HG03558 (cell line): ENCODE measurements at regions not wholly inside any gene's neighbourhood (a gene's known extent, or its start where the extent isn't known, plus 50 kb on each side); places are given as distances from the start of the nearest gene placed in this dataset.
"Not testable (repeated sequence)": the region's sequence is repeated elsewhere in the genome, so short reads cannot be mapped to it uniquely, and the experiment has no call there.

Experiments used
- ATAC-seq: cut with Tn5 transposase; IDR thresholded peaks from one replicate; pipeline ENCODE4 v1.9.1; 2021; ENCODE audit warnings: moderate number of reproducible peaks; ENCODE audit not compliant: unreplicated experiment; ENCODE audit errors: extremely low read depth

DNA sequence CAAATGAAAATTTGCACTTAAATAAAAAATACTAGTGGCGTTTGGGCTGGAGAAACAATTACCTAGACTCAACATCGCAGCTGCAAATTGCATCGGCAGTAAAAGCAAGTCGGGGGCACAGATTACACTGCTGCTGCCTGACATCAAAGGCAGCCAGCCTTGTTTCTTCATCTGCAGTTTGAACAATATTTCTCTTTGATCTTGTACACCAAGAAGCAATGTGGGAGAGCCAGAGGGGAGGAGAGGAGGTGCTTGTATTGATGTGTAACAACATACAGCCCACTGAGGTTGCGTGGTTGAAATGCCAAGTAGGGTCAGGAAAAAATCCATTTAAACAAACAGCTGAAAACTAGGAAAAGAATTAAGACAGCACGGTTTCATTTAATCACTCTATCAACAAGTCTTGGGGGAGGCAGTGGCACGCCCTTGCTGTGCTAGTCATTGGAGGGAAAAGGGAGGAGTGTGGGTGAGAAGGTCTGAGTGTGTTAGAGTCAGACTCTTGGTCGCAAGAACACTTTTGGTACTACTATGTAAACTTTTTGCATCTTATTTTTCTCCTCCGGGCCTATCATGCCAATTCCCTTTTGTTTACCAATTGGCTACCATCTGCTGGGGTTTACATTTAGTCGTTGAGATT, 456.5 kb downstream of the OMA1 start:
- ATAC-seq: no peak

DNA sequence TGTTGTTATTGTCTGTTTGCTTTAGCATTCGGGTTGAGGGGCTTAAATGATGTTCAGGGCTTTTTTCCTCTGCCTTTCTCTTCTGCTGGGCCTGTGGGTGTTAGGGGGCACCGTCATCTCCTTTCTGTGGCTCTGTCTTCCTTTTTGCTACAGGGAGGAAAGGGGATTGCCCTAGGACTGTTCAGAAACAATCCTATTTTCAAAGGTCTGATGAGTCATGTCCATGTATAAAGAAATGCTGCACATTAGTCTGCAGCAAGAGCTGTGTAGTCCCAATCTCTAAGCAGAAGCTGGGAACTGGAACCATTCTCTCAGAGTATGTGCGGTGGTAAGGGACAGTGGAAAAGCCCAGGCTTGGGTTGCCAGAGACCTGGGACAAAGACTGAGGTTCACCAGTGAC, 462.3 kb downstream of the OMA1 start:
- ATAC-seq: no peak

DNA sequence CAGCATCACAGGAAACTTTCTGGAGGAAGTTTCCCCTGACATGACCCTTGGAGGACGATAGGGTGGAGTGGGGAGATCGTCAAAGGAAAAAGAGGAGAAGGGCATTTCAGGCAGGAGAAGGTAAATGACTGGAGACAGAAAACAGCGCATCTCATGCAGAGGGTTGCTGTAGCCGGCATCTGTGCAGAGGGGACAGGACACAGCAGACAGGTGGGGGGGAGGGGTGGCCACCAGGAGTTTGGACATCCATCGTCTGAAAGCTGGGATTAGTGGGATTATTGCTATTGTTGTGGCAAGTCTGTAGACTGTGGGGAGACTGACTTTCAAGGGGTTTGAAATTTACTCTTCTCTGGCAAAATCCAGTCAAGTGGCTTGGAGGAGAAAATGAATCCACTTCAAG, 463.9 kb downstream of the OMA1 start:
- no peak for ATAC-seq

DNA sequence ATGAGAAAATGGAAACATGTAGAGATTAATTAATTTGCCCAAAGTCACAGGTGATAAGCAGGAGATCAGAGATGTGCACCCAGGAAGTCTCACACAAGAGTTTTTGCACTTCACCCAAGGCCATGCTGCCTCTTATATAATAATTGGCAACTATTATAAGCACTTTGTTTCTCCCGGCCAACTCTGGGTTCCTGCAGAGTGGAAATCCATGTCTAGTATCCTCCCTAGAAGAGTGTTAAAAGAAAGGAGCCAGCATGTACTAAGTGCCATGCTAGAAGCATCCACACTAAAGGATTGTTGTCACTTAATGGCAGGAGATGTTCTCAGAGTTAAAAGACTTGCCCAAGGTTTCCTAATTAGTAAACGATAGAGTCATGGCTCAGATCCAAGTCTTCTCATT, 470.3 kb downstream of the OMA1 start:
- no peak for ATAC-seq

DNA sequence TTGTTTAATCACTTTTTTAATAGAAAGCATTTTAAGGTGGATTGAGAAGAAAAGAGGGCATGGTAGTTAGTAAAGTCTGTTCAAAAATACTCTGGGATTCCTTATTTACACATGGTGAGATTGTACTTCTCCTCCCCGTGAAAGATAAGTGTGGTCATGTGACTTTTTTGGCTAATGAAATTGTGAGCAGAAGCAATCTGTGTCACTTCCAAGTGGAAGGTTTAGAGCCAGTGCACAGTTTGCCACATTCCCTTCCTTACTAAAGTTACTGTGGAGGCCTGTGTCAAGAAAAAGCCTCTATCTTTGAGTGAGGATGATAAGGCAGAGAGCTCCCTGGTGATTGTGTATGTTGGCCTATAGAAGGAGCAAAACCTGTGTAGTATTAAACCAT, 471.3 kb downstream of the OMA1 start:
- ATAC-seq: no peak

DNA sequence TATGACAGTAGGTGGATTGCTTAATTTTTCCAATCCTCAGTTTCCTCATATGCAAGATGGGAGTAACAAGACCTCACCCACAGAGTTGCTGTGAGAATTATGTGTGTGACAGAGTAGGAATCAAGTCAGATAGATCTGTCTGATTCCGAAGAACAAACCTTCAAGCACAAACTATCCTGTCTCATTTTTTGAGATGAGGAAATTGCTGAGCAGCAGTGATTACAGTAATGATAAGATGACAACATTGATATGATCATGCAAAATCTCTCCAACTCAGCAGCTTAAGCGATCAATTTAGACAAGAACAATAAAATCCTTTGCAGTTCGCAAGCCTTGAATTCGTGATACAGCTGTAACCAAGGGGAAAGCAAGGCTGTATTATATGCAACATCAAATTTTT, 474.1 kb downstream of the OMA1 start:
- no peak for ATAC-seq

DNA sequence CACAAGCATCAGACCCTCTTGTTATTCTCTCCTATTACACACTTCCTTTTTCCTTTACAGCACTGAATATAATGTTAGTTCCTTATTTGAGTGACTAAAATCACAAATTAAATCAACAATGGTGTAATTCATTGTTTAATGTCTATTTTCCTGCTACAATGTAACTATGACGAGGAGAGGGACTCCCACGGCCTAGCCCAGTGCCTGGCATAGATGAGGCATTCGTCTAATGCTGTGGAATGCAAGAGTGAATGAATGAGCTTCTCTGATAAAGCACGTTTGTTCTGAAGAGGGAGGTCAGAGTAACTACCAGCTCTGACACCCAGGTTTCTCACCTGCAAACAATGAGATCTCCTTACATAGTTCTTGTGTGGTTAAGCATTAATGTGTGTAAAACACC, 479.4 kb downstream of the OMA1 start:
- no peak for ATAC-seq

DNA sequence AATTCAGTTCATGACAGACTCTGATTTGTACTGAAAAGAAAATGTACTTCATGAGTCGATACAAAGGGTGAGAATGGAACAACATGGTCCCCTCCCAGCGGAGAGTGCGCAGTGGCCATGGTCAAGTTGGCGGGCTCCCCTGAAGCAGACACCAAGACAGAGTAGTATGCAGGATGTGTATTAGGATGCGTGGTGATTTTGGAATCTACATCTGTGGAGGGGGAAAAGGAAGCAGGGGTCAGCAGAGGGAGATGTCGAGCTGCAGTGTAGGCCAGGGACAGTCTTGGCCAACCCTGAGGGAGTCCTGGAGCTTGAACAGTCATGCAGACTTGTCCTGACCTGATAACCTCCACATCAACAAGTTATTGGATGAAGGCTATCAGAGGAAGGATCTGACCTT, 481.0 kb downstream of the OMA1 start:
- no peak for ATAC-seq

DNA sequence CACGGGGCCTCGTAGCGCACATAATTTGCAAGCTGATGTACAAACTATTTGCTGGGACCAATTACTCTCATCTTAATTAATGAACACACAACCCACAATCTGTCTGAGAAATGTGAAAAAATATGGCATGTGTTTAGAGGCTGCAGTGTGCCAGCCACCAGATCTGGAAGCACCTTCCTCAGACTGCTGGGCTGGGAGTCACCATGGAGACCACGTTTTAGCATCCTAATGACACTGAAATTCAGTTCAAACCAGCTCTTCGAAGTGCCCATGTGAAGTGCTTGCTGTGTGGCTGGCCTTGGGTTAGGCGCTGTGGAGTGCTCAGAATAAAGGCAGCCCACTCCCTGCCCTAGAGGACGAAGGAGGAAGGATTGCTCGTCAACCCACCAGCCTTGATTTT, 482.4 kb downstream of the OMA1 start:
- no peak for ATAC-seq

DNA sequence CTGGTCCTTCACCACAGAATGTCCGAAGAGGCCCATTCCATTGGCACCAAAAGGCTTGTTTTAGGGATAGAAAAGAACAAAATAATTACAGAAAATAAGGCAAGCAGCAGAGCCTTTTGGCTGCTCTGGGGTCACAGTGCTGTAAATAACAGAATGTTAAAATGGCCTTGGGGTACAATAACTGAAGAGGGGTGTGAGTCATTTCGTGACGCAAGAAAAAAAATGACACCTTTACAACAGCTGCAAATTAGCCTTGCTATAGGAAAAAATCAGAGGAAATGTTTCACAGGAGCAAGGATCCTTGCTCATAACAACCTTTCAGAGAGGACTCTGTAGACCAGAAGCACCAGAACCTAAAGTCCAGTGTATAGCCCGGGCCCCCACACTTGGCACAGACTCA, 483.4 kb downstream of the OMA1 start:
- ATAC-seq: no peak

DNA sequence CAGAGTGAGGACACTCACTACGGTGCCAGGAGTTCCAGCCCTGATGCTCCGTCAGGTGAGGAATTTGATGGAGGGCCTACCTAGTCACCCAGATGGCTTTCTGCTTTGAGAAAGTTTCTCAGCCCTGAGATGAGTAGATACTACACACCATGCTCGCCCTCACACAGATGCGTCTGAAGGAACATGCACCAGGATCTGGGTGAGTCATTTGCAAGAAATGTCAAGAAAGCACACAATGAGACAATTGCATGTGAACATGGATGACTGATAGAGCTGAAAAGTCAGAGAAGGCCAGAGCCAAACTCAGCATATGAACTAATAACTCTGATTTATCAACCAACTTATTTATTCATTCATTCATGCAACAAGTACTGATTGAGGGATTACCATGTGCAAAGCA, 483.9 kb downstream of the OMA1 start:
- no peak for ATAC-seq

DNA sequence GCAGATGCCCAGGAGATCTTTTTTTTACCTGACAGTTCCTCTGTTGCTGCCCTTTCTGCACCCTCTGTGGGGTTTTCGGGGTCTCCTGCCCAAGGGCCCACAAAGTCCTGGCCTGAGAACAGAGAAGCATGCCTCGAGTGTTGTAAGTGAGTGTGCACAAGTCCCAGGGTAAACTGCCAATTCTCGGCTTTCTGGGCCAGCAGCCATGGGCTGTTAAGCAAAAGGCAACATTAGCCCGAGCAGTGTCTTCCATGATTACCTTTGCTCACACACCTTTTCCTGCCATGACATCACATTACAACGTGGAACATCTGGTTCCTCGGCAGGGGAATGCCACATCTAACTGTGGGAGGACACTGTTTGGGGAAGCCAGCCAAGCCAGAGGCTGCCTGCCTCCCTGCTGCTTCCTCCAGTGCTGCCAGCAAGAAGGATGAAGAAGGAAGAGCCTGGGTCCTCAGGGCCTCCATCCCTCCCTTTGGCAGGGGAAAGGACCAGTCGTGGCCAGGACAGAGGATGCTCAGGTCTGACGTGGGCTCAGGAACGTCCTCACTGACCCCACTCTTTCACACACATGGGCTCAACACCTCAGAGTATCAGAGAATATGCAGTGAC, 485.9 kb downstream of the OMA1 start:
- ATAC-seq: no peak

DNA sequence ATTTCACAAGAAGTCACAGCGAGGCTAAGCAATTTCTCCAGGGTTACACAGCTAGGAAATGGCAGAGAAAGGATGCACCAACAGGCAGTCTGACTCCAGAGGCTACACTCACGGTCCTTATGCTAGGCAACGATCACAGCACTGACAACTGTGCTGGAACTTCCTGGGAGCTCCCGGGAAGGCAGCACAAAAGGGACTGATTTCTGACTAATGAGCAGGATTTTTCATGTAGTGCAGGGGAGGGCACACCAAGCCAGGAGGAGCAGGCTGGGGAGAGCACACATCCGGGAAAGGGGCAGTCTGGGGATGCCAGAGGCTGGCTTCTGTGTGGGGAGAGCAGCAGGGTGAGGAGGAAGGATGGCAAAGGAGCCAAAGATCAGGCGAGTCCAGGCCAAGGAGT, 486.7 kb downstream of the OMA1 start:
- no peak for ATAC-seq

DNA sequence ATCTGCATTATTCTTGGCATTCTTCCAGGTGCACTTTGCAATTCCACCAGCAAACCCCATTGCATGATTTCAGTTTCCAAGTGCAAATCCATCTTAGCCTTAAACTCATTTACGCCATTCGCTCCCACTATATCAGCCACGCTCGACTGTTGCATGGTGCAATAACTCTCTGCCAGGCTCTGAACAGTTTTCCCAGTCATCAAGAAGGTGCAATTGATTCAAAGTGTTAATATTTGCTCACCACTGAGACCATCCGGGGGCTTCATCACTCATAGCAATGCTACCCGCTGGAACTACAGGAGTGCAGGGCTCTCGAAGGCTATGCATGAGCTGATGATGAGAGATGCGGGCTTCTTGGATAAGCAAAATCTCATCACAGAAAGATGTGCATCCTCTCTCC, 488.2 kb downstream of the OMA1 start:
- no peak for ATAC-seq

DNA sequence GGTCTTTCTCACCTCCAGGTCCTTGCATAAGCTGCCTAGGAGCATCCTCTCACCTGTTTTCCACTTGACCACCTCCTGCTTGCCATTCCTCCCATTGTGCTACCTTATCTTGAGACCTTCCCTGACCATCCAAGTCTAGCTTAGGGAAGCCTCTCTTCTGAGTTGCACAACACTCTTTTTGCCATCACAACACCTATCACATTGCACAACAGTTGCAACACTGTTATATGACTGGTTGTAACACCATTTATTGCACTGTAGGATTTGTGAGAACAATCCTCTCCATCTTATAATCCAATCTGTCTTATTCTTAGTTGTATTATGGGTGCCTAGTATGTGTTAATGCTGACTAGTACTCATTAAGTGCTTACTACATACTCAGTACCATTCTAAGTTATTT, 488.7 kb downstream of the OMA1 start:
- ATAC-seq: no peak

DNA sequence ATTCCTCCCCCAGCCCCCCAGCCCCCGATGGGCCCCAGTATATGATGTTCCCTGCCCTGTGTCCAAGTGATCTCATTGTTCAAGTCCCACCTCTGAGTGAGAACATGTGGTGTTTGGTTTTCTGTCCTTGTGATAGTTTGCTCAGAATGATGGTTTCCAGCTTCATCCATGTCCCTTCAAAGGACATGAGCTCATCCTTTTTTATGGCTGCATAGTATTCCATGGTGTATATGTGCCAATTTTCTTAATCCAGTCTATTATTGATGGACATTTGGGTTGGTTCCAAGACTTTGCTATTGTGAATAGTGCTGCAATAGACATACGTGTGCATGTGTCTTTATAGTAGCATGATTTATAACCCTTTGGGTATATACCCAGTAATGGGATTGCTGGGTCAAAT, 495.3 kb downstream of the OMA1 start:
- ATAC-seq: not testable (repeated sequence)

DNA sequence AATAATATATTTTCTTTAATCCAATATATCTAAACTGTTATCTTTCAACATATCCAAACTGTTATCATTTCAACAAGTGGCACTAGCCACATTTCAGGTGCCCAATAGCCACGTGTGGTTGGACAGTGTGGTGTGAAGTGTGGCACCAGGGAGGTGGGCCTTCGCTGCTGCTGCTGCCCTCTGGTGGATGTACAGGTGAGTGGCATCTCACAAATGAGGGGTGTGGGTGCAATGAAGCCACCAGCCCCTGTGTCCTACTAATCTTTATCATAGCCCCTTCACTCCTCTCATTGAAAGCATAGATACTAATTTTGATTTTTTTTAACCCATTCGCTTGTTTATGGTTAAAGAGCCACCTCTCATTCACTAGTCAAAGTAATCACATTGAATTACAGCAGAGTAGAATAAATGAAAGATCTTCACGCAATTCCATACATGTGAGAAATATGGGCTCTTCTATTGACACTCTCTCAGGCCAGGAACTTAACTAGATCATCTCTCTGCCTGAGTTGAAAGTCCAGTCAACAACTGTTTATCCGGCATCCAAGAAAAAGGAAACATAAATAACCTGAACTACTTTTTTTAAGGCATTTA, 499.2 kb downstream of the OMA1 start:
- no peak for ATAC-seq

DNA sequence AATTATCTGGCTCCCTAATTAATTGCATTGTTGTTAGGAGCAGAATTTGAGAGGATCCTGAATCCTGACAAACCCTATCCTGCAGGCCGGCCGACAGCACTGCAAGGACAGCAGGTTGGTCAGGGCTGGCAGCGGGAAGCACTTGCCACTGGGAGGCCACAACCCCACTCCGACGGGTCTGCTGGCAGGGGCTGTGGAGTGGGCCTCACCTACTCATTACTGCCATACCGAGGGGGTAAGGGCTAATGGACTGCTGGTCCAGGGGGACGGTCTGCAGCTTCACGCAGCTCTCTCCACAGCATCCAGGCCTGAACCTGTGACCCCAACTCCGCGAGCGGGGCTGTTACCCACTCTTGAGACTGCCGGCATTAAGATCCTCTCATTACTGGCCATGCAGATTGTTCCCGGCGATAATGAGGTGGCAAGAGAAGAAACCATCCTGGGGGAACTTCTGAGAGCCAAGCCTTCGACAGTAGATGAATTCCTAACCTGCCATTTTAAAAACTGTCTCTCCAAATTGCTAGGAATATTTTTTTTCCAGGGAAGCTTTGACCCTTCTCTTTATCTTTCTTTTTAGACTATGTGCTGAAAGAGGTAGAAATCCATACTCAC, 501.3 kb downstream of the OMA1 start:
- ATAC-seq: no peak

DNA sequence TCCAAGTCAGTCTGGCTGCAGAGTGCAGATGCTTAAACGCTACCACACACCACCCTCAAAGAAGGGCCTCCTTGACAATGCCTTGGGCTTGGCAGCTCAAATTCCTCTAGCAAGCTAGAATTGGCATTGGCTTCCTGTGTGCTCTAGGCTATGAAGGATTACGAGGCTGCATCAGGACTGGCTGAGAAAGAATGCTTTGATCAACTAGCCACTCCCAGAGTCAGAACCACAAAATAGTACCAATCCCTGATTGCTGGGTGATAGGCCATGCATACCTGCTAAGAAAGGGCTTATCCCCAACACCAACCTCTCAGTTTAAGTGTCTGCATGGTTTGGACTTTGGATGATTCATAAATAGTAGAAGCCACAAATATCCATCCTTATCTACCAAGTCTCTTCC, 504.9 kb downstream of the OMA1 start:
- ATAC-seq: no peak

DNA sequence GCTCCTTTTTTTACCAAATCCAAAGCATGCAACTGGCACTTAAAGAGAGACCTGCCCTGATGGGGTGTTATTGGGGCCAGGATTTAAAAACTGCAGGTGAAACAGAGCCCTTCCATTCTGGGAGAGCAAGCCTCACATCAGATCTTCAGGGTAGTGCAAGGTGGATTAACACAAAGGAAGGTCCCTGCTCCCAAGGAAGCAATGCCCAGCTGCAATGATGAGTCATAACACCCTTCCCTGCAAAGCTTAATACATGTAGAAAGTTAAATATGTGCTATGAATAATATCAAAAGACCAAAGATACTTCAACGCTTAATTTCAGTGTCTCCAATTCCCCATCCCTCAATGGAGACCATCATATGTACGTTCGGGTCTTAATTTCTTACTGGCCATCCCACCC, 508.0 kb downstream of the OMA1 start:
- no peak for ATAC-seq

DNA sequence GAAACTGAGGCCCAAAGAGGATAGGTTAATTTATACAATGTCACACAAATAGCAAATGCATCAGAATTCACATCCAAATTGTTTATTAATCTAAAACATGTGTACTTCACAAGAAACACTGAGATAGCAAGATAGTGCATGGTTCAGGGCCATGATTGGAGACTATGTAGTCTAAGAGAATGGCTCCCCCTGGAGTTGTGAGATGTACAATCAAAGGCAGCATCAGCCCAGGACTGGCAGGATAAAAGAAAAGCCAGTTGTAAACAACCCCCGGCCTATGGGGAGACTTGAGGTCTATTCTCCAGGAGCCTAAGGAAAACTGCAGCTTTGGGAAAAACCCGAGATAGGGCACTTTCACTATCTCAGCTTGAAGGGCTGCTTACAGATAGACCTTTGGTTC, 511.0 kb downstream of the OMA1 start:
- no peak for ATAC-seq

DNA sequence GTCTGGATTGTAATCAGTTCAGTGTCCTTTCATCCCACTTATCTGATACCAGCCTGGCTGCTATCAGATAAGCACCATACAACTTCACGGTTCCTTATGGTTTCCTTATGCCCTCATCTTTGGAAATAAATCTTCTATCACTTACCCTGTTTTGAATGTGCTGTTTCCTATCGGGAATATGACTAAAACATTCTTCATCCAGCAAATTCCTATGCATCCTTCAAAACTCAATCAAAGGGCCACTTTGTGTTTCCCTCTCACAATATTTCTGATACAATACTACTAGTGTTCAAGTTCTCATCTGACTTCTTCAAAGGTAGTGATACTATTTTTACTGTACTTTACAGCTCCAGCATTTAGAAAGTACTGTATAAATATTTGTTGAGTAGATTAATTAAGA, 513.2 kb downstream of the OMA1 start:
- ATAC-seq: no peak
